G401 (cell line): ENCODE measurements at regions not wholly inside any gene's neighbourhood (a gene's known extent, or its start where the extent isn't known, plus 50 kb on each side); places are given as distances from the start of the nearest gene placed in this dataset.
"Not testable (repeated sequence)": the region's sequence is repeated elsewhere in the genome, so short reads cannot be mapped to it uniquely, and the experiment has no call there.

Source experiments
- DNase-seq: peaks from one replicate; pipeline ENCODE4 v3.0.0-alpha.2; 2015; ENCODE audit warnings: low spot score
- in situ Hi-C: cut with HindIII; loops from 2 replicates; pipeline ENCODE4 v1.10.0; 2016; ENCODE audit warnings: low sequenced_read_pairs, mixed read lengths

DNA sequence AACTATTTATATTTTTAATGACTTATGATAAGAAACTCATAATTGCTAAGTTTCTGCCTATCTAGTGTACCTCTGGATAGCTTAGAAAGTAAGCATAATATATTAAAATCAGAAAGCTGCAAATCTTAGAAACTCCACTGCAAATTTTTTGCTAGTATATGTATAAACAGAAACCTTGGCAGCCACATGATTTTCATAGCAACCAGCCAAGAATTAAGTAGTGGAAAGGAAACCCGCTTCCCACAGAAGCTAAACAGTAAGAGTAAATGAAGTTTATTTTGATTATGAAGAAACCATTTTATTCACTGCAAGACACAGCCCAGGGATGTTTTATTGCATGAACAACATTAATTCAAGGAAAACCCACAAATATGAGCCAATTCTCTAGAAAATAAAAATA lies 872.5 kb upstream of the ADGRL3 start:
- DNase-seq = no peak
- in situ Hi-C loops = no loop called here

DNA sequence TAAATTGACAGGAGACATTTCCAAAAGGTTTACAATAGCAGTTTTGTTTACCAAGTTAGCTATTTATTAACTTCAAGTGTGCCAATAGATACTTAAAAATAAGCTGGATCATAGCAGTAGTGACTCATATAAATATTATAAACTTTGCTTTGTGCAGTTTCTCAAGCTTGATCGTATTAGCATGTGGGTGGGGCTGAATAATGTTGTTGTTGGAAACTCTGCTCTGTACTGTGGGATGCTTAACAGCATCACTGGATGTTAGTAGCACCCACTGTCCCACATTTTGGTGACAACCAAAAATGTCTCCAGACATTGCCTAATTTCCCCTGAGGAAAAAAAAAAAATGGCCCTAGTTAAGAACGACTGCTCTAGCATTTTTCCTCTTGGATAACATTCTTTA lies 855.2 kb upstream of the ADGRL3 start:
- DNase-seq = no peak
- in situ Hi-C loops = no loop called here

DNA sequence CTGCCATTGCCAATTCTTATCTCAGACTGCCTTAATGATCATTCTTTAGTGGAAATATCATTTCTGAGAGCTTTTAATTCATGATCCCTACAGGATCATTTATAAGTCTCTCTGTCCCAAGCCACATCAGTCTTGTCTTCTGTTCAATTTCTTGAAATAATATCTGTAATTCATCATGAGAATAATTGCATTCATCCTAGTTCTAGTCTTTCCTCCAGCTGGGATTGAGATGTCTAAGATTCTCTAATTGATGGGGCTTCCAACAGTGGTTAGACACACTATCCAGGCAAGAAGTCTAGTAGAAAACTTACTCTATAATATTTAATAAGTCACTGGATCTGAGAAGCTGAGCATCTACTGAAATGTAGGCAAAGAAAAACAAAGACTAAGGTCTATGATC lies 854.7 kb upstream of the ADGRL3 start:
- in situ Hi-C loops = no loop called here
- DNase-seq = no peak

DNA sequence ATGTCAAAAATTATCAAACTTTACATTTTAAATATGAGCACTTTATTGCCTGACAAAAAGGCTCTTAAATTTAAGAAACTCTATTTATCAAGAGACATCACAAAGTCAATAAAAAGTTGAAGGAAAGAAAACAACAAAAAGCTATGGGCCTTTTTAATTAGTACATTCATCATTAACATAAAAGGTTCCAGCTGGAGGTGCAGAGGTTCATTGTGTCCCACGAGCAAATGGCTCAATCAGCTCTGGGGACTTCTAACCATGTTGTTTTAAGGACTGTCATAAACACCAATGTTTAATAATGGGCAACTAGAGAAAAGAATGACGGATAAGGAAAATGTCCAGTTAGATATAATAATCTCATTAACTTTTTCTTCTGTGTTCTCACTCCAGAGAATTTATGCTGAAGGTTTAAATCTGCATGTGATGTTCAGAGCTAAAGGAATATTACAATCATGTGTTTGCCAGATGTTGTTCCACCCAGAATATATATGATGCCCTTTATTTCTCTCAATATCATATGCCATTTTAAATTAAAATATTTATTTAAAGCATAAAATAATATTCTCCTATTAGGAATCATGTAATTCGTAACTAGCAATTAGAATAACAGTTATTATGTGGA lies 840.3 kb upstream of the ADGRL3 start:
- in situ Hi-C loops = no loop called here
- DNase-seq = no peak

DNA sequence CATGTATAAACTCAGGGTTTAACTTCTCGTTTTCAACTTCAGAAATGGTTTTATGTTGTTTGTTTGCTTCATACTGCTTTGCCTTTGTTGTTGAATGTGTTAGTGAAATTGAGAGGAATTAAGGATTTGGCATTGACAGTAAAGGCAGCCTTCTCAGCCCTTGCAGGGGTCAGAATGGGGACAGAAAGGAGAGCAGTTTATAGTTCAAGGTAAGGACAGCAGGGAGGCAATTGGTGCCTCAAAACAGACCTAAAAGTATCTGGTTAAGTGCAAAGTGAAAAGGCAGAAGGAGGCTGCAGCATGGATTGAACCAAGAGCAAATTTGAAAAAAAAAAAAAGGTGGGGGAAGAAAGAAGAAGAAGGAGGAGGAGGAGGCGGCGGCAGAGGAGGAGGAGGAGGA lies 835.0 kb upstream of the ADGRL3 start:
- DNase-seq = no peak
- in situ Hi-C loops = no loop called here

DNA sequence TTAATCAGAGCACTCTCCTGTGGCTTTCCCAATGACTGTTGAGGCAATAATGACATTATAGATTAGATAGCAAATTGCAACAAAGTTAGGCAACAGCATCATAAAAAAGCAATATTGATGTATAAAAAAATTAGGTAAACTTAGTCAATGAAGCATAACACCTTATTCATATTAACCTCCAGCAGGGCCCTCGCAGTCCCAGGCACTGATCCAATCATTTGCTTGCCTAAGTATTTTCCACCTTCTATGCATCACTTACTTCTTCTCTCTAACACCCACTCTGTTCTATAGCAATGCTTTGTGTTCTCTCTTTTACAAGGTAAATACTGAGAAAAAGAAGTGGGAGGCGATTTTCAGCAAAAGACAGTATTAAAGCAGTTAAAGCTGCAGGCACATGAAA lies 833.5 kb upstream of the ADGRL3 start:
- in situ Hi-C loops = no loop called here
- DNase-seq = no peak

DNA sequence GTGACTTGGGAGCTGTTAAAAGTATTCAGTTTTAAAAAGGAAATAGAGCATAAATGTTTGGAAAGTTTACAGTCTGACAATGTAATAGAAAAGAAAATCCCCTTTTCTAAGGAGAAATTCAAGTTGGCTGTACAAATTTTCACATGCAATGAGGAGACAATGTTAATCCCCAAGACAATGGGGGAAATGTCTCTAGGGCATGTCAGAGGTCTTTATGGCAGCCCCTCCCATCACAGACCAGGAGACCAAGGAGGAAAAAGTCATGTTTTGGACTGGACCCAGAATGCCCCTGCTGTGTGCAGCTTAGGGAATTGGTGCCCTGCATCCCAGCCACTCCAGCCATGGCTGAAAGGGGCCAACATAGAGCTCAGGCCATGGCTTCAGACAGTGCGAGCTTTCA lies 831.1 kb upstream of the ADGRL3 start:
- DNase-seq = no peak
- in situ Hi-C loops = no loop called here

DNA sequence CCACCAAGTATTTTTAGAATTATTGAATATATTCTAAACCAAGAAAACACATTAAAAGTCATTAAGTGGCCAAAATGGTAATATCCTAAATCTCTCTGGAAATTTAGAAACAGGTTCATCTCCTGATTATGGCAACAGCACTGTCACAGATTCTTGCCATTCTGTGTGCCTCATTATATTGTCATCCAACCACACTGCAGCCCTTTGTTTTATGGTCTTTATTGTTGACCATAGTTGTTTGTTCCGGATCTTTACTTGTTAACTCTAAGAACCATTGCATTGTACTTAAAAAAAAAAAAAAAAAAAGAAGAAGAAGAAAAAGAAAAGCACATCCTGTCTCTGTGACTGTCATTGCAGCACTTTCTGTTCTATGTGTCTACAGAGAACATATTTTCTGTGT lies 822.1 kb upstream of the ADGRL3 start:
- DNase-seq = no peak
- in situ Hi-C loops = no loop called here

DNA sequence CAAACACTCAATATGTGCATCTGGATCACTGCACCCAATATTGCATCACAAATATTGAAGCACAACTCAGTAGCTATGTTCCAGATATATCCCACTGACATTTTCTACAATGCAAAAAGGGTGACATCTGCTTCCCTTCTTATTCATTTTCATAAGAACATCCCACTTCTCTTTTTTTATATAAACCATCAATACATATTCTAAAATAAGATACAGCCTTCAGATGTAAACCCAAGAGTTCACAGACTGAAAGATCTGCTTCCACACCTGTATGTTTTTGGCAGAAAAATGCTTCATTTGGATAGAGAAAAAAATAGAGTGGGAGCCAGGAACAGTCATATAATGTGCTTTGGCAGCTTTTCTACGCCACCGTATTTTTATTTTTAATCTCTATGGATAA lies 815.6 kb upstream of the ADGRL3 start:
- no peak for DNase-seq
- in situ Hi-C loops = no loop called here

DNA sequence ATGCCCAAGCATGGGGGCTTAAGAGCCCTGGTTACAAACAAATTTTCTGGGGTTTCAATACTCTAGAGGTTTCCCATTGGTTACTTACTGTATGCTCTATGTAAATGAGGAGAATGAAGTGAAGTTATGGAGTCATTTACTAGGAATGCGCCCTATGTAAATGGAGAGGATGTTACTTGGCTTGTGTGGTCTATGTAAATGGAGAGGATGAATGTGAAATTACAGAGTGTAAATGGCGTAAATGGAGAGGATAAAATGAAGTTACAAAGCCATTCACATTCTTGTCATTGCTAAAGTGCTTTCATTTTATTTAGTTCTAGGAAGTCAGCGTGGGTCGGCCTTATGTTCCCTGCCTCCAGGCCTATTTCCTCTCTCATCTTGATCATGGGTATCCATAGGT lies 810.5 kb upstream of the ADGRL3 start:
- in situ Hi-C loops = no loop called here
- no peak for DNase-seq

DNA sequence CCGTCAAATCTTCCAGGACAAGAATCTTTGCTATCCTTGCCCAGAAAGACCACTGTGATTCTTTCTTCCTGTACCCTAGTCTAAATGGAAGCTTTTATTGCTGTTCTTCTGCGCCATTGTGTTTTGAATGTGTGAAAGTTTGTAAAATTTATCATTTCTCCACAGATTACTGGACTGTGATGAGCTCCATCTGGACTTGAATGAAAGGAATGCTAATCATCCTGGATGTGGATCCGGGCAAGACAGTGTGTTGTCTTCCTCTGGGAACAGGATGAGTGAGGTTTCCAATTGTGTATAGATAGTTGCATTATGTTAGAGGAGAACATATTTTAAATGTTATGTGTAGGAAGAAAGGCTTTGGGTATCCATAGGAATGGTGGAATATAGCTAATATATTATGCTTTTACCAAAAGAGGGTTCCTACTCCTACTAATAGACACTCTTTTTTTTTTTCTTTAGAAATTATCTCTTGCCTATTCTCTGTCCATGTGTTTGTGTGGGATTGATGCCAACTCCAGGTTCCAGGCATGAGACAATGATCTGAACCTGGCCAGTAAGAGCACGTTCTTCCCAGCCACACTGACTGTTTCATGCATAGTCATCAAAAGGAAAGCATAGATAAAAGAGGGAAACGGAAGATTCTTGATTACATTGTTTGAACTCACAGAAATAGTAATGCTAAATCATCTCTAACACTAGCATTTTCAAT lies 803.6 kb upstream of the ADGRL3 start:
- in situ Hi-C loops = no loop called here
- peak; percentile 15 for DNase-seq

DNA sequence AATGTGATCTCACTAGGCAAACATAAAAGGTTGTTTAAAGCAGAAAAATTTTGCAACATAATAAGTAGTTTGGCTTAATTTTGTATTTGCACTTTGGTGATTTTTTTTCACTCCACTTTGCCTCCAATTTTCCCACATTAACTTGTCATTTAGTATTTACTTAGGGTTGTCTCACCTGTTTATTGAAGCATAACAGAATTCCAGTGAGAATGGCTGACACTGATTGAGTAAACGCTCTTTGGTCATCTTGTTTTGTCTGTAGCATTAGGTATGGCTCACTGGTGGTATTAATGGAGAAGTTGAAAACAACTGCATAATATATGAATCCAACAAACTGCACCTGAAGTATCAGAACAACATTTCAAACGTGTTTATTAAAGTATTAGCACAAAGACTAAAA lies 799.5 kb upstream of the ADGRL3 start:
- in situ Hi-C loops = no loop called here
- DNase-seq = no peak

DNA sequence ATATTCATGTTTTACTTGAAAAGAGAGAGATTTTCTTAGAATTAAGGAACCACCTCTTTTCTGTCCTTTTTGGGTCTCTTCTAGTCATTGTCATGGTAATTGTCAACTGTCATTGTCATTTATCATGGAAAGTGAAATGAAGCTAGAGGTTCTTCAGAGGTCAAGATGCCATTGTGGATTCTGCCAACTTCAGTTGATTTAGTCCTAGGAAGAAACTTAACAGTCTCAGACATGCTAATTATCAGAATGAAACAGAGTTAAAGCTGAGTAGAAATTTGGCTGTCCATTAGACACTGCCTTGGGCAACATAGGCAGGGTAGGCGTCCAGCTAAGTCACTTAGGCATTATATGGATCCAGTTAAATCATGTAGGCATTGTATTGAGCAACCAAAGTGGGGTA lies 796.1 kb upstream of the ADGRL3 start:
- DNase-seq = no peak
- in situ Hi-C loops = no loop called here

DNA sequence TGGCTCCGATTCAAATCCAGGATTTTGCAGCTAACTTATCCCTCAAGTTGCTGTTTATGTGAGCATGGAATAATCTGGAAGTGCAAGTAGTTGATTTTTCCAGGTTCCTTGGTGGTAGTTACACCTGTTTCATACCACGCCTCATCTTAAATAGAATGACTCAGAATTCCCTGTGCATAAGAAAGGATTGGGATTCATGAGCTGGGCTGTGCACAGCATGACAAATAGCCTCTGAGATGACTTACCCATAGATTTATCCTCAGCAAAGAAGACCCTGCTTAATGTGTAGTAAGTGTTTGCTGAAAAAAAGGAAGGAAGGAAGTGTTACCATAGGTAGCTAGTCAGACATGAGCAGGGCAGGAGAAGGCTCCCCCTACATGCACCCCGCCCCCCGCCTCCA lies 777.7 kb upstream of the ADGRL3 start:
- DNase-seq = no peak
- in situ Hi-C loops = no loop called here

DNA sequence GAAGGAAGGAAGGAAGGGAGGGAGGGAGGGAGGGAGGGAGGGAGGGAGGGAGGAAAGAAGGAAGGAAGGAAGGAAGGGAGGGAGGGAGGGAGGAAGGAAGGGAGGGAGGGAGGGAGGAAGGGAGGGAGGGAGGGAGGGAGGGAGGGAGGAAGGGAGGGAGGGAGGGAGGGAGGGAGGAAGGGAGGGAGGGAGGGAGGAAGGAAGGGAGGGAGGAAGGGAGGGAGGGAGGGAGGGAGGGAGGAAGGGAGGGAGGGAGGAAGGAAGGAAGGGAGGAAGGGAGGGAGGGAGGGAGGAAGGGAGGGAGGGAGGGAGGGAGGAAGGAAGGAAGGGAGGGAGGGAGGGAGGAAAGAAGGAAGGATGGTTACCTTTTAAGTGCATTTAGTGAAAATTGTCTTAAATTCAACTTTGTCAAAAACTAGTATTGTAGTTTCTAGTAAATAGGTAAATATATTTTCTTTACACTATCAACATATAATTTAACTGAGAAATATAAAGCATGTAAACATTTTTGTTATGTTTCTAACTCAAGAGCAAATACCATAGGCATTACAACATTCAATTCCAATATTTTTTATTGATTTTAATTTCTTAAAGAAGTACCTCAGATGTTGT lies 776.4 kb upstream of the ADGRL3 start:
- DNase-seq, in situ Hi-C loops: not testable (repeated sequence)

DNA sequence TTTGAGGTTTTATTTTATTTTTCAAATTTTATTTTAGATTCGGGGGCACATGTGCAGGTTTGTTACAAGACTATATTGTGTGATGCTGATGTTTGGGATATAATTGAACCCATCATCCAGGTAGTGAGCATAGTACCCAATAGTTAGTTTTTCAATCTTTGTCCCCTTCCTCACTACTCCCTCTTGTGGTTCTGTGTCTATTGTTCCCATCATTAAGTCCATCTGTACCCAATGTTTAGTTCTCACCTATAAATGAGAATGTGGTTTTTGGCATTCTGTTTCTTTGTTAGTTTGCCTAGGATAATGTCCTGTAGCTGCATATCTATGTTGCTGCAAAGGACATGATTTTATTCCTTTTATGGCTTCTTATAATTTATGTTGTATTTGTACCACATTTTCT lies 767.2 kb upstream of the ADGRL3 start:
- in situ Hi-C loops = no loop called here
- no peak for DNase-seq

DNA sequence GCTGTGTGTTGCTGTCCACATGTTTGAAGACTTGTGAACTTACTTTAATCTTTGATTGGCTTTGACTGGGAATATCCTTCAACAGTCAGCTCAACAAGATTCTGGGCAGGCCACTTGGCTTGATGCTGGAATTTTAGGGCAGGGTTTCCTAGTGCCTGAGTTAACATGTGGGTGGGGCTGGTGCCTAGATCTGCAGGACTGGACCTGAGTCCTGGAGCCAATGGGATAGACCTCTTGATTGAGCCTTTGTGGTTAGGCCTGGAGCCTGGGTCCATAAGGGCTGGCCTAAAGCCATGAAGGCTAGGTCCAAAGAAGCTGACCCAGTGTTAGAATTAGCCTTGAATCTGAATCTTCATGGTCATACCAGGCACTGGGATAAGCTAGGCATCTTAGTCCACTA lies 757.1 kb upstream of the ADGRL3 start:
- in situ Hi-C loops = no loop called here
- no peak for DNase-seq

DNA sequence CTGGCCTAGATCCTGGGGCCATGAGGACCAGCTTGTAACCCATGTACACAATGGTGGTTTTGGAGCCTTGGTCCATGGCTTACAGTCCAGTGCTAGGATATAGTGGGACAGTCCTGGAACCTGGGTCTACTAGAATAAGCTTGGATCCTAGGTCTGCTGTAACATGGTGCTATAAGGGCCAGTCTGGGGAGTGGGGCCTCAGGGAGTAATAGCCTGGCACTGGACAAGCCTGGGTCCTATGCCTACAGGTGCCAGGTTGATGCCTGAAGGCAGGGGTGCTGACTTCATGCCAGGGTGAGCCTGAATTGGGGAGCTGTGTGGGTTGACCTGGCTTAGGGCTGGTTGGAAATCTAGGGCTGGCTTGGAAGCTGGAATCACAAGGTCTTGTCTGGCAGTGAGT lies 756.3 kb upstream of the ADGRL3 start:
- in situ Hi-C loops = no loop called here
- no peak for DNase-seq

DNA sequence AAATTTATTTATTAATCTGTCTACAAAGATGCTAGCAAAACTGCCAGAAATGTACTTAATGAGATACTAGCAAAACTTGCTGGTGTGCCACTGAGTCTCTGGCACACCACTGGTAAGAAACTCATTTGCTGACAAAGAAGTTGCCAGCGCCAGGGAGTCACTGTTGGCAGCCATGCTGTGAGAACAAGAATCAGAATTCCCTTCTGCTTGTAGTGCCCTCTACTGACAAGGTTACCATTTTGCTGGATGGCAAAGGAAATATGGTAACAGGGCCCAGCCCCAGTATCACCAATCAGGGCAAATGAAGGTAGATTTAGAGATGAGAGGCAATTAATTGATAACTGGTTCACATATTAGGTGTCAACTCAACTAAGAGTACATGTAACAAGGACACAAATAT lies 750.1 kb upstream of the ADGRL3 start:
- in situ Hi-C loops = no loop called here

DNA sequence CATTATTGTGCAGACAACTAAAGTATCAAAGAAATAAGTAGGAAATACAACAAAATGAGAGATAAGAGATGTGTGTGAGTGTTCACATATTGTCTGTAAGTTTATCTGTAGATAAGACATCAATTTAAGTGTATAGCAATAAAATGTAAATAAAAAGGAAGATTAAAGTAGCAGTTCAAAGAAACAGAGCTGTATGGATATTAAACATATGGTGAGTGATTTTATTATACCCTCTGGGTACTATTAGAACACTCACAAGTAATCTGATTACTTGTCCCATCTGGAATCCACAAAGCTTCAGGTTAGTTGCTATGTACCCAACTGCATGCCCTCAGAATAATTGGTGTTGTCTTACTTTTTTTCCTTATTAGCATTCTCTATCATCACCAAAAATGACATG lies 747.9 kb upstream of the ADGRL3 start:
- in situ Hi-C loops = no loop called here
- no peak for DNase-seq

More for the DNA sequence above, 750.1 kb upstream of the ADGRL3 start:
- no peak for DNase-seq

DNA sequence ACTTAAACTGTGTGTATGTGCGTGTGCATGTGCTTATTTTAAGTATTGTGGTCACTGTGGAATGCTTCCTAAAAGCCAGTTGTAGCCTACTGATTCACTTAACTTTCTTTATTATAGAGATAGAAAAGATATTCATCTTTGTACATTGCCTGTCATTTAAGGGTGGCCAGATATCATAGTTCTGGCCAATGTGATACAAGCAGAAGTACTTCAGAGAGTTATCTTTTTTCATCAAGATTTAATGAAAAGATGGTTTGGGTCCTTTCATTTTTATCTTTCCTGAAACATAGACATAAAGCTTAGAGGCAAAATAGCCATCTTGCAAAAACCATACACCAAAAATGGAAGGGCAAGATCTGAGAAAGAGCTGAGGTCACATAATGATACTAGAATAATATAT lies 744.7 kb upstream of the ADGRL3 start:
- in situ Hi-C loops = no loop called here

More for the DNA sequence above, 744.7 kb upstream of the ADGRL3 start:
- no peak for DNase-seq
